Endodermal cell (in vitro differentiated cells): ENCODE measurements at regions not wholly inside any gene's neighbourhood (a gene's known extent, or its start where the extent isn't known, plus 50 kb on each side); places are given as distances from the start of the nearest gene placed in this dataset.
A peak's percentile ranks its signal among the peaks of the same experiment; 100 is the strongest.

Source experiments
- DNase-seq: peaks from one replicate; pipeline ENCODE4 v3.0.0-alpha.2; 2017
- H3K27ac ChIP-seq: 2 replicates; pipeline ENCODE4 v1.5.1; 2013; ENCODE audit warnings: mild to moderate bottlenecking, low read depth, low read length, moderate library complexity
- H3K27me3 ChIP-seq: 2 replicates; pipeline ENCODE4 v1.6.1; 2013; ENCODE audit warnings: mild to moderate bottlenecking, low read length, moderate library complexity; ENCODE audit not compliant: insufficient read depth, control insufficient read depth, poor library complexity, severe bottlenecking
- H3K36me3 ChIP-seq: 2 replicates; pipeline ENCODE4 v1.7.0; 2013; ENCODE audit warnings: mild to moderate bottlenecking, low read length, moderate library complexity; ENCODE audit not compliant: control insufficient read depth, insufficient read depth
- H3K4me1 ChIP-seq: one replicate; pipeline ENCODE4 v1.7.0; 2013; ENCODE audit warnings: low read length; ENCODE audit not compliant: control insufficient read depth, insufficient read depth
- H3K4me3 ChIP-seq: 2 replicates; pipeline ENCODE4 v1.5.1; 2013; ENCODE audit warnings: mild to moderate bottlenecking, low read length, moderate library complexity
- H3K9ac ChIP-seq: 2 replicates; pipeline ENCODE4 v1.6.1; 2013; ENCODE audit warnings: mild to moderate bottlenecking, low read length, moderate library complexity; ENCODE audit not compliant: poor library complexity, severe bottlenecking; ENCODE audit errors: extremely low read depth
- H3K9me3 ChIP-seq: 2 replicates; pipeline ENCODE4 v1.6.1; 2013; ENCODE audit warnings: mild to moderate bottlenecking, low read length, moderate library complexity; ENCODE audit not compliant: control insufficient read depth
- H3K27ac Mint-ChIP-seq: 2 replicates; pipeline ENCODE4 v1.8.0; 2020; ENCODE audit warnings: mixed read lengths
- H3K27me3 Mint-ChIP-seq: 2 replicates; pipeline ENCODE4 v1.8.0; 2021; ENCODE audit warnings: mild to moderate bottlenecking, mixed read lengths; ENCODE audit not compliant: insufficient read depth
- H3K36me3 Mint-ChIP-seq: 2 replicates; pipeline ENCODE4 v1.8.0; 2020; ENCODE audit warnings: low read depth, mixed read lengths
- H3K4me1 Mint-ChIP-seq: 2 replicates; pipeline ENCODE4 v1.8.0; 2020; ENCODE audit warnings: mixed read lengths
- H3K4me3 Mint-ChIP-seq: 2 replicates; pipeline ENCODE4 v1.8.0; 2020; ENCODE audit warnings: mild to moderate bottlenecking, moderate library complexity, mixed read lengths
- H3K9me3 Mint-ChIP-seq: 2 replicates; pipeline ENCODE4 v1.8.0; 2020; ENCODE audit warnings: mild to moderate bottlenecking, mixed read lengths
- WGBS, 2 experiments: methylation state at CpG; one replicate each; pipeline versions ENCODE4 v1.1.5 to v1.1.7; 2013; ENCODE audit warnings: missing lambda C conversion rate in 2 of 2, mixed read lengths in 1 of 2; ENCODE audit not compliant: insufficient coverage in 1 of 2, insufficient read length in 1 of 2; 5-methylcytosine and 5-hydroxymethylcytosine counted together
- TF ChIP-seq, protein P1 (sequence below): fragments of 200-600 bp; sonication (generic); conservative IDR thresholded peaks from 2 replicates; pipeline ENCODE4 v1.5.0; 2021; ENCODE audit warnings: antibody characterized with exemption, mild to moderate bottlenecking

DNA sequence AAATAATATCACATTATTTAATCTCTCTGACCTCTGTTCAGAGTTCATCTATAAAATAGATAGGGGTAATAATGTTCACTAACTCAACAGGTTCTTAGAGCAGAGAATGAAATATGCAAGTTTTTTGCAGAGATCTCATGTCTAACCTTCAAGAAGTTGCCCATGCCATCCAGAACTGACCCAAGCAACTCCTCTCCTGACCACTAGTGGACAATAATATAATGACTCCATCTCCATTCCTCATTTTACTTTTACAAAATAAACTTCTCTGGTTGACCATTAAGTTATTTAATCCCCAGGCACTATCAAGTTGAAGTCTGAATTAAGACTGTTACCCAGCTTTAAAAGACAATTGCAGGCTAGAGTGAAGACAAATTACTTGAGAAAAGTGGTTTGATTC, 382.6 kb downstream of the KCNA4 start:
- Histone ChIP-seq H3K4me3 (no peak overlapping the region), H3K27ac (no peak overlapping the region), H3K9me3 (no peaks in the 10 kb centered on the region), H3K36me3 (no peaks in the 10 kb centered on the region), H3K27me3 (no peaks in the 10 kb centered on the region), H3K4me1 (no peaks in the 10 kb centered on the region), H3K9ac (no peak overlapping the region)
- H3K27ac Mint-ChIP-seq, result no peak overlapping the region
- peaks cover 8% of the 10 kb centered on the region for H3K4me1 Mint-ChIP-seq
- no peaks in the 10 kb centered on the region for H3K9me3 Mint-ChIP-seq
- DNase-seq, result no peak
- H3K27me3 Mint-ChIP-seq, result peaks cover 10% of the 10 kb centered on the region
- H3K4me3 Mint-ChIP-seq, result no peak overlapping the region
- TF ChIP-seq, protein P1, sequence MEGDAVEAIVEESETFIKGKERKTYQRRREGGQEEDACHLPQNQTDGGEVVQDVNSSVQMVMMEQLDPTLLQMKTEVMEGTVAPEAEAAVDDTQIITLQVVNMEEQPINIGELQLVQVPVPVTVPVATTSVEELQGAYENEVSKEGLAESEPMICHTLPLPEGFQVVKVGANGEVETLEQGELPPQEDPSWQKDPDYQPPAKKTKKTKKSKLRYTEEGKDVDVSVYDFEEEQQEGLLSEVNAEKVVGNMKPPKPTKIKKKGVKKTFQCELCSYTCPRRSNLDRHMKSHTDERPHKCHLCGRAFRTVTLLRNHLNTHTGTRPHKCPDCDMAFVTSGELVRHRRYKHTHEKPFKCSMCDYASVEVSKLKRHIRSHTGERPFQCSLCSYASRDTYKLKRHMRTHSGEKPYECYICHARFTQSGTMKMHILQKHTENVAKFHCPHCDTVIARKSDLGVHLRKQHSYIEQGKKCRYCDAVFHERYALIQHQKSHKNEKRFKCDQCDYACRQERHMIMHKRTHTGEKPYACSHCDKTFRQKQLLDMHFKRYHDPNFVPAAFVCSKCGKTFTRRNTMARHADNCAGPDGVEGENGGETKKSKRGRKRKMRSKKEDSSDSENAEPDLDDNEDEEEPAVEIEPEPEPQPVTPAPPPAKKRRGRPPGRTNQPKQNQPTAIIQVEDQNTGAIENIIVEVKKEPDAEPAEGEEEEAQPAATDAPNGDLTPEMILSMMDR, result peak; percentile 73
- H3K36me3 Mint-ChIP-seq, result no peaks in the 10 kb centered on the region

- TF ChIP-seq, protein P1, result no peak
- H3K9me3 ChIP-seq, result no peaks in the 10 kb centered on the region
- peaks cover 3% of the 10 kb centered on the region for H3K4me1 ChIP-seq
- no peaks in the 10 kb centered on the region for H3K27me3 ChIP-seq
- H3K9ac ChIP-seq, result no peak overlapping the region
- no peaks in the 10 kb centered on the region for H3K36me3 ChIP-seq
- no peak overlapping the region for H3K4me3 ChIP-seq
- Mint-ChIP-seq H3K27me3 (peaks cover 3% of the 10 kb centered on the region), H3K4me1 (peaks cover 25% of the 10 kb centered on the region), H3K9me3 (no peaks in the 10 kb centered on the region), H3K36me3 (no peaks in the 10 kb centered on the region), H3K4me3 (no peak overlapping the region), H3K27ac (no peak overlapping the region)
- H3K27ac ChIP-seq, result no peak overlapping the region
- peak; percentile 43 for DNase-seq
- 89 to 97% methylated on average over 2 to 3 of the region's 3 CpGs for WGBS, 2 experiments
Measured at GRCh38 chr11:29629286-29629685, 387.5 kb downstream of the KCNA4 start.

DNA sequence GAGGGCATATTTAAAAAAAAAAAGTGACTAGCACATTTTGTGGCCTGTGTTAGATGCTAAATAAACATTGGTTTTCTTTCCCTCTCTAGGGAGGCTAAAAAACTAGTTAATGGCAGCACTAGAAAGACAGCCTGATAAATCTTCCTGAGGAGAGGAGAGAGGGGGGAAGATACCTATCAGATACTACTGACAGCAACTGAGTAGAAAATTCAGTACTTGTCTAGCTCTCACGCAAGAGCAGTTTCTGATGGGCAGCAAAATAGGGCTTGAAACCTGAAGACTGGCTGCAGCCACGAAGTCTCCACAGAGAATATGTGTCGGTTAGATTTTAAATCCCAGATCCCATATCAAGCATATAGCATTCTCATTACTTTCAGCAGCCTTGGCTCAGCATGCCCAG, 388.2 kb downstream of the KCNA4 start:
- H3K9me3 Mint-ChIP-seq, result no peaks in the 10 kb centered on the region
- no peaks in the 10 kb centered on the region for H3K9me3 ChIP-seq
- peaks cover 3% of the 10 kb centered on the region for H3K4me1 ChIP-seq
- H3K4me3 ChIP-seq, result no peak overlapping the region
- TF ChIP-seq, protein P1, result no peak
- no peak overlapping the region for H3K9ac ChIP-seq
- no peak overlapping the region for H3K4me3 Mint-ChIP-seq
- H3K36me3 Mint-ChIP-seq, result no peaks in the 10 kb centered on the region
- H3K27ac Mint-ChIP-seq, result no peak overlapping the region
- peak; percentile 39 for DNase-seq
- WGBS, 2 experiments, result 96 to 100% methylated on average over 3 of the region's 3 CpGs
- H3K27me3 ChIP-seq, result no peaks in the 10 kb centered on the region
- no peak overlapping the region for H3K27ac ChIP-seq
- peaks cover 3% of the 10 kb centered on the region for H3K27me3 Mint-ChIP-seq
- H3K36me3 ChIP-seq, result no peaks in the 10 kb centered on the region
- H3K4me1 Mint-ChIP-seq, result peaks cover 29% of the 10 kb centered on the region
